Stimulated activated naive CD8-positive, alpha-beta T cell treated with anti-CD3 and anti-CD28 coated beads, Interleukin-15, amount 100 ng/mL, for 72 hours (primary cell): ENCODE measurements at regions not wholly inside any gene's neighbourhood (a gene's known extent, or its start where the extent isn't known, plus 50 kb on each side); places are given as distances from the start of the nearest gene placed in this dataset.

Source experiments
- ATAC-seq: fragments of 150-1000 bp; cut with Tn5 transposase; 2 replicates; pipeline ENCODE4 v1.10.0; 2021; ENCODE audit warnings: mild to moderate bottlenecking, moderate library complexity
- DNase-seq, 2 donors: peaks; one replicate each; pipeline ENCODE4 v3.0.0; 2021 to 2022
- H3K27ac Mint-ChIP-seq, 2 donors: one replicate each; pipeline ENCODE4 v1.8.0; 2022; ENCODE audit warnings: mild to moderate bottlenecking in 2 of 2, mixed read lengths in 2 of 2, moderate library complexity in 2 of 2
- H3K27me3 Mint-ChIP-seq: one replicate; pipeline ENCODE4 v1.8.0; 2022; ENCODE audit warnings: mixed read lengths
- H3K4me1 Mint-ChIP-seq: one replicate; pipeline ENCODE4 v1.8.0; 2022; ENCODE audit warnings: mild to moderate bottlenecking, mixed read lengths
- H3K4me3 Mint-ChIP-seq, 2 donors: one replicate each; pipeline ENCODE4 v1.8.0; 2022; ENCODE audit warnings: mild to moderate bottlenecking in 2 of 2, mixed read lengths in 2 of 2, moderate library complexity in 1 of 2
- H3K9me3 Mint-ChIP-seq, 2 donors: one replicate each; pipeline ENCODE4 v1.8.0; 2022; ENCODE audit warnings: mixed read lengths in 2 of 2

- H3K9me3 Mint-ChIP-seq = no peaks in the 10 kb centered on the region
- no peak overlapping the region for H3K27ac Mint-ChIP-seq
- DNase-seq (no peak), ATAC-seq (no peak)
- no peaks in the 10 kb centered on the region for H3K4me1 Mint-ChIP-seq
- no peaks in the 10 kb centered on the region for H3K27me3 Mint-ChIP-seq
- no peak overlapping the region for H3K4me3 Mint-ChIP-seq
These were observed 197.6 kb downstream of the NR4A2 start for GRCh38 chr2:156134887-156135286.

GRCh38 chr2:156132941-156133340 is 199.6 kb downstream of the NR4A2 start:
- ATAC-seq = no peak
- Mint-ChIP-seq H3K4me3 (no peak overlapping the region), H3K4me1 (no peaks in the 10 kb centered on the region), H3K27ac (no peak overlapping the region), H3K27me3 (no peaks in the 10 kb centered on the region), H3K9me3 (no peaks in the 10 kb centered on the region)
- no peak for DNase-seq

GRCh38 chr2:156132130-156132529 is 200.4 kb downstream of the NR4A2 start:
- DNase-seq (no peak), ATAC-seq (no peak)
- Mint-ChIP-seq H3K4me1 (no peaks in the 10 kb centered on the region), H3K27me3 (no peaks in the 10 kb centered on the region), H3K27ac (no peak overlapping the region), H3K9me3 (no peaks in the 10 kb centered on the region), H3K4me3 (no peak overlapping the region)

GRCh38 chr2:156129227-156129626 is 203.3 kb downstream of the NR4A2 start:
- Mint-ChIP-seq H3K4me1 (no peaks in the 10 kb centered on the region), H3K9me3 (no peaks in the 10 kb centered on the region)

GRCh38 chr2:156125018-156125417 is 207.5 kb downstream of the NR4A2 start:
- Mint-ChIP-seq H3K4me3 (no peak overlapping the region), H3K4me1 (no peaks in the 10 kb centered on the region), H3K27ac (no peak overlapping the region), H3K9me3 (peaks cover 0 to 16% of the 10 kb centered on the region in 2 donors), H3K27me3 (peaks cover 6% of the 10 kb centered on the region)
- DNase-seq = no peak
- no peak for ATAC-seq

More at GRCh38 chr2:156129227-156129626, 203.3 kb downstream of the NR4A2 start:
- ATAC-seq (no peak), DNase-seq (no peak)
- Mint-ChIP-seq H3K27me3 (peaks cover 6% of the 10 kb centered on the region), H3K4me3 (no peak overlapping the region), H3K27ac (no peak overlapping the region)

GRCh38 chr2:156124458-156124857 is 208.1 kb downstream of the NR4A2 start:
- no peaks in the 10 kb centered on the region for H3K4me1 Mint-ChIP-seq
- no peak overlapping the region for H3K4me3 Mint-ChIP-seq
- peaks cover 6% of the 10 kb centered on the region for H3K27me3 Mint-ChIP-seq
- no peak overlapping the region for H3K27ac Mint-ChIP-seq
- ATAC-seq (no peak), DNase-seq (no peak)
- H3K9me3 Mint-ChIP-seq = peaks cover 0 to 16% of the 10 kb centered on the region in 2 donors

- Mint-ChIP-seq H3K4me3 (no peak overlapping the region), H3K27ac (no peak overlapping the region), H3K4me1 (no peaks in the 10 kb centered on the region), H3K27me3 (no peaks in the 10 kb centered on the region), H3K9me3 (peaks cover 0 to 16% of the 10 kb centered on the region in 2 donors)
- no peak for ATAC-seq
- no peak for DNase-seq
These were observed 213.6 kb downstream of the NR4A2 start for GRCh38 chr2:156118753-156119416.

GRCh38 chr2:156116113-156116512 is 216.4 kb downstream of the NR4A2 start:
- Mint-ChIP-seq H3K27ac (no peak overlapping the region), H3K4me1 (no peaks in the 10 kb centered on the region), H3K9me3 (peaks cover 0 to 8% of the 10 kb centered on the region in 2 donors), H3K27me3 (no peaks in the 10 kb centered on the region), H3K4me3 (no peak overlapping the region)
- ATAC-seq = no peak
- DNase-seq = no peak

GRCh38 chr2:156115338-156115737 is 217.2 kb downstream of the NR4A2 start:
- Mint-ChIP-seq H3K27me3 (no peaks in the 10 kb centered on the region), H3K9me3 (peaks cover 0 to under 1% of the 10 kb centered on the region in 2 donors), H3K4me1 (no peaks in the 10 kb centered on the region), H3K4me3 (no peak overlapping the region), H3K27ac (no peak overlapping the region)
- ATAC-seq (no peak), DNase-seq (no peak)

GRCh38 chr2:156112323-156112722 is 220.2 kb downstream of the NR4A2 start:
- Mint-ChIP-seq H3K9me3 (no peaks in the 10 kb centered on the region), H3K27ac (no peak overlapping the region), H3K4me3 (no peak overlapping the region), H3K27me3 (no peaks in the 10 kb centered on the region), H3K4me1 (no peaks in the 10 kb centered on the region)
- ATAC-seq (no peak), DNase-seq (no peak)

- Mint-ChIP-seq H3K27ac (no peak overlapping the region), H3K27me3 (no peaks in the 10 kb centered on the region), H3K9me3 (no peaks in the 10 kb centered on the region), H3K4me3 (no peak overlapping the region), H3K4me1 (no peaks in the 10 kb centered on the region)
- ATAC-seq (no peak), DNase-seq (peak; percentile 3 to 11)
These were observed 221.6 kb downstream of the NR4A2 start for GRCh38 chr2:156110890-156111289.

- Mint-ChIP-seq H3K4me3 (no peak overlapping the region), H3K27ac (no peak overlapping the region), H3K4me1 (no peaks in the 10 kb centered on the region), H3K27me3 (no peaks in the 10 kb centered on the region), H3K9me3 (no peaks in the 10 kb centered on the region)
- ATAC-seq (no peak), DNase-seq (no peak)
These were observed 233.1 kb downstream of the NR4A2 start for GRCh38 chr2:156099382-156099781.

GRCh38 chr2:156098506-156098905 is 234.0 kb downstream of the NR4A2 start:
- Mint-ChIP-seq H3K4me1 (no peaks in the 10 kb centered on the region), H3K4me3 (no peak overlapping the region), H3K27me3 (no peaks in the 10 kb centered on the region), H3K9me3 (no peaks in the 10 kb centered on the region), H3K27ac (no peak overlapping the region)
- DNase-seq = no peak
- ATAC-seq = no peak

- ATAC-seq (no peak), DNase-seq (no peak)
- Mint-ChIP-seq H3K27me3 (no peaks in the 10 kb centered on the region), H3K27ac (no peak overlapping the region), H3K9me3 (no peaks in the 10 kb centered on the region), H3K4me3 (no peak overlapping the region), H3K4me1 (no peaks in the 10 kb centered on the region)
These were observed 243.9 kb downstream of the NR4A2 start for GRCh38 chr2:156088587-156088986.

- no peaks in the 10 kb centered on the region for H3K27me3 Mint-ChIP-seq
- no peak overlapping the region for H3K4me3 Mint-ChIP-seq
- H3K9me3 Mint-ChIP-seq = no peaks in the 10 kb centered on the region
- H3K27ac Mint-ChIP-seq = no peak overlapping the region
- DNase-seq (no peak), ATAC-seq (no peak)
- no peaks in the 10 kb centered on the region for H3K4me1 Mint-ChIP-seq
These were observed 244.6 kb downstream of the NR4A2 start for GRCh38 chr2:156087875-156088274.

GRCh38 chr2:156083763-156084493 is 248.6 kb downstream of the NR4A2 start:
- H3K27ac Mint-ChIP-seq = no peak overlapping the region
- H3K27me3 Mint-ChIP-seq = no peaks in the 10 kb centered on the region
- H3K9me3 Mint-ChIP-seq = peaks cover 5 to 28% of the 10 kb centered on the region in 2 donors
- ATAC-seq = no peak
- DNase-seq = no peak
- H3K4me3 Mint-ChIP-seq = no peak overlapping the region
- no peaks in the 10 kb centered on the region for H3K4me1 Mint-ChIP-seq
